T47D (cell line): ENCODE measurements at regions not wholly inside any gene's neighbourhood (a gene's known extent, or its start where the extent isn't known, plus 50 kb on each side); places are given as distances from the start of the nearest gene placed in this dataset.

ENCODE experiments used
- DNase-seq, 2 experiments: peaks; one replicate each; pipeline versions ENCODE4 v3.0.0 to v3.0.0-alpha.2; 2011 to 2012; ENCODE audit warnings: low read depth in 1 of 2, low spot score in 1 of 2
- JUND ChIP-seq: IDR thresholded peaks from 2 replicates; pipeline ENCODE4 v1.6.1; 2012; ENCODE audit warnings: low read depth
- in situ Hi-C: cut with HindIII; loops from 2 replicates; pipeline ENCODE4 v1.10.0; 2016; ENCODE audit warnings: low sequenced_read_pairs, low pct_unique_long_range_greater_than_20kb

- in situ Hi-C loops, result no loop called here
- no peak for DNase-seq
- TF ChIP-seq JUND, result no peak
Measured at GRCh38 chr12:18853570-18854366, 115.8 kb downstream of the CAPZA3 start.

DNA sequence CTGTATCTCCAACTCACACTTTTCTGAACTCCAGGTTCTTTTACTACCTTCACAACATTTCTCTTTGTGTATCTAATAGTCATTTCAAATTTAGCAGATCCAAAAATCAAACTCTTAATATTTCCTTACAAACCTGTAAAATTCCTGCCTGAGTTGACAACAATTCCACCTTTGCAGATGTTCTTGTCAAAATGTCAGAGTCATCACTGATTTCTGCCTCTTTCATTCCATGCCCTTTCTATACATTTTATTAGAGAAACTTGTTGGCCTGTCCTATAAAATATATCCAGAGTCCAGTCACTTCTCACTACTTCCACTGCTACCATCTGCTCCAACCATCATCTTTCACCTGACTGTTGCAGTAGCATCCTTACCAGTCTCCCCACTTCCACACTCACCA is 119.7 kb downstream of the CAPZA3 start:
- no peak for DNase-seq
- TF ChIP-seq JUND, result no peak
- in situ Hi-C loops, result no loop called here

GRCh38 chr12:18859400-18859799 is 121.5 kb downstream of the CAPZA3 start:
- no peak for DNase-seq
- no peak for TF ChIP-seq JUND
- in situ Hi-C loops, result no loop called here

- in situ Hi-C loops, result no loop called here
- DNase-seq, result peak in 1 of 2 experiments; percentile 50
- no peak for TF ChIP-seq JUND
Measured at GRCh38 chr12:18861287-18861858, 123.5 kb downstream of the CAPZA3 start.

- TF ChIP-seq JUND, result no peak
- in situ Hi-C loops, result no loop called here
Measured at GRCh38 chr12:18863769-18864500, 126.0 kb downstream of the CAPZA3 start.

DNA sequence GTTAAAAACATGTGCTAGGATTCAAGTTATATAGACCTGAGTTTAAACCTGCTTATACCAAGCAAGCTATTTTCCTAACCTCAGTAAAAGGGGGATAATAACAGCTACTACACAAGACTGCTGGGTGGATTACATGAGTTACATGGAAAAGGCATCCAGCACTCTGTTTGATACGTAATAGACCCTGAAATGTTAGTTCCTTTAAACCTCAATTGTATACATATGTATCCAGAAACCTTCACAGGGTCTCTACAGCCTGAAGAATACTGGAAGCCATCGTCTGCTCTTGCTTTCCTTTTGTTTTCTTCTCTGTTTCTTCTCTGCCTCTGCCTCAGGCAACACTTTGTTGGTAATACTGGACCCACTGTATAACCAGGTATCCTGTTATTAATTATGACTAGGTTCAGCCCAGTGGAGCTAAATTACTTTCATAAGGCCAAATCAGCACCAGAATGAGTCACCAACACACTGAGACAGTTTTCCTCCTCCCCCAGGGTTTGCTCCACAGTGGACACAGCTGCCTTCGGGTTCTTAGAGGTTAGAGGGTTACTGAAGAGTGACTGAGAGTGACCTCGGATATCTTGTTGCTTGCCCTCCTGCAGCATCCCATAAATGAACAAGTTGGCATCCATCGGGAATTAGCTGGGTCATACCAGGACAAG is 127.1 kb downstream of the CAPZA3 start:
- DNase-seq, result no peak
- TF ChIP-seq JUND, result no peak
- in situ Hi-C loops, result no loop called here

More at GRCh38 chr12:18863769-18864500, 126.0 kb downstream of the CAPZA3 start:
- DNase-seq, result no peak

- TF ChIP-seq JUND, result no peak
- DNase-seq, result no peak
- in situ Hi-C loops, result no loop called here
Measured at GRCh38 chr12:18868717-18869116, 130.8 kb downstream of the CAPZA3 start.

DNA sequence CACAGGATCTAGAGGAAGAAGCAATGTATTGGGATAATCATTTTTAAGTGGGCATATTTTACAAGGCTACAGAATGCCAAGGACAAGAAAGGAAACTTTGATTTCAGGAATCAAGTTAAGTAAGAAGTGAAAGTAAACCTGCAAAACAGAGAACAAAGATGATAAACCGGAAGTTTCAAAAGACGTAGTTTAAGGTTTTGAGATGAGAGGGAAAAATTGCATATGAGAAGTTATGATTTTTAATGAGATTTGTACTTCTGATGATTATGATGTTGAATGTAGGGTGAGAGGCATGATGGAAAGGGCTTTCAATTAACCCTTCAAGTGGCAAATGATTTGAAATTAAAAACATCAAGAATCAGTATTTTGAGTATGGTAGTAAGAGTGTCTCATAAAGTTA is 134.9 kb downstream of the CAPZA3 start:
- no peak for TF ChIP-seq JUND
- no peak for DNase-seq
- in situ Hi-C loops, result no loop called here

DNA sequence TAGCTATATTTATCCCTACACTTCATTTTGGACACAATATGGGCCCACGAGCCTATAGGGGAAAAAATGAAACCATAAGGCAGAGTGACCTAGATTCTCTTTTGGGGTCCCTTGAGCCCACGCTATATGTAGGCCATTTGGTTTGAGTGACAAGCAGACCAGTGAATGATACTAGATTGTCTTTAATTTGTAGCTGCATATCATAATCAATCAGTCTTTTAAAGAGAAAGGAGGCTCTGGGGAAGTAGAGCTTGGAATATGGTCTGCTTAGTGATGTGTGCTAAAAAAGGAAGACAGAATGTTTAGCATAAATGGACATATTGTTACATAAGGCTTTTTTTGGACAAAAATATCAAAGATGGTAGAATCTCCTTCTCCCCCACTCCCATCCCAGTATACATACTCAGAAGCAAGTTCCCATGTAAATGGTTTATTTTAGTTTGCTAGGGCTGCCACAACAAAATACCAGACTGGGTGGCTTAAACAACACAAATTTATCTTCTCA is 140.8 kb downstream of the CAPZA3 start:
- no peak for DNase-seq
- in situ Hi-C loops, result no loop called here
- no peak for TF ChIP-seq JUND

GRCh38 chr12:18882690-18883089 is 144.8 kb downstream of the CAPZA3 start:
- peak in 1 of 2 experiments; percentile 75 for DNase-seq
- in situ Hi-C loops, result no loop called here
- TF ChIP-seq JUND, result no peak

DNA sequence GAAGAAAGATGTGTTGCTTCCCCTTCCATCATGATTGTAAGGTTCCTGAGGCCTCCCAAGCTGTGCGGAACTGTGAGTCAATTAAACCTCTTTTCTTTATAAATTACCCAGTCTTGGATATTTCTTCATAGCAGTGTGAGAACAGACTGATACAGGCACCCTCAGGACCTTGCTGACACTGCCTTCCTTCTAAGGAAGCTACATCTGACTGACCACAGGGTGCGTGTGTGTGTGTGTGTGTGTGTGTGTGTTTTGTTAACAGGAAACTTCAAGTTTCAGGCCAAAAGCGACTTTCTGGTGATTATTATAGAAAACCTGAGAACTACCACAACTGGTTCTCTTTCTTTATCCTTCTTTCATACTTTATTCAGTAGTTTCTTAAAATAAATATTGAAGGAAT is 149.0 kb downstream of the CAPZA3 start:
- no peak for DNase-seq

DNA sequence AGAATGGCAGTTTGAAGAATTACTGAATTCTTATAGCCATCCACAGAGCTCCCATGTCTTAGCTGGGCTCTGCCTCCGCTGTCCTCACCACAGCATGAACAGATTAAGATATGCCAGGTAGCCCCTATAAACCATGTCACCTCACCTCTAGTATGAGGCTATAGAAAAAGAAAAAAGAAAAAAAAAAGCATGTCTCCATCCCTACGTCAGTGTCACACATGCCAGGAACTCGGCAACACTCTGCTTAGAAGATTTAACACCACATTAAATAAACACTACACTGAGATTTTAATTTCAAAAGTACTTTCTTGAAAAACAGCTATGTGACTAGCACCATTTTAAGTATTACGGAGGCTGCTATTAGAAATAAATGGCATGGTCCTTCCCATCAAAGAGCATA is 149.4 kb downstream of the CAPZA3 start:
- in situ Hi-C loops, result no loop called here
- DNase-seq, result no peak
- TF ChIP-seq JUND, result no peak

More for the DNA sequence above, 149.0 kb downstream of the CAPZA3 start:
- in situ Hi-C loops, result no loop called here
- TF ChIP-seq JUND, result no peak
